HG03039 (cell line): ENCODE measurements at regions not wholly inside any gene's neighbourhood (a gene's known extent, or its start where the extent isn't known, plus 50 kb on each side); places are given as distances from the start of the nearest gene placed in this dataset.
"Not testable (repeated sequence)": the region's sequence is repeated elsewhere in the genome, so short reads cannot be mapped to it uniquely, and the experiment has no call there.

Experiments
- ATAC-seq: cut with Tn5 transposase; IDR thresholded peaks from one replicate; pipeline ENCODE4 v1.9.1; 2021; ENCODE audit warnings: mild to moderate bottlenecking, moderate library complexity; ENCODE audit not compliant: unreplicated experiment

GRCh38 chr22:49677495-49677889 lies 150.2 kb downstream of the BRD1 start:
- ATAC-seq = no peak

- no peak for ATAC-seq
Observed at GRCh38 chr22:49676783-49677494, 150.7 kb downstream of the BRD1 start.

- ATAC-seq = no peak
Observed at GRCh38 chr22:49676230-49676629, 151.4 kb downstream of the BRD1 start.

GRCh38 chr22:49674479-49675050 lies 153.1 kb downstream of the BRD1 start:
- ATAC-seq = no peak

- no peak for ATAC-seq
Observed at GRCh38 chr22:49673048-49673447, 154.6 kb downstream of the BRD1 start.

- no peak for ATAC-seq
Observed at GRCh38 chr22:49672014-49672516, 155.6 kb downstream of the BRD1 start.

- ATAC-seq = no peak
Observed at GRCh38 chr22:49671331-49672013, 156.2 kb downstream of the BRD1 start.

- no peak for ATAC-seq
Observed at GRCh38 chr22:49670456-49671330, 157.0 kb downstream of the BRD1 start.

GRCh38 chr22:49669969-49670455 lies 157.7 kb downstream of the BRD1 start:
- not testable (repeated sequence) for ATAC-seq

GRCh38 chr22:49669427-49669968 lies 158.2 kb downstream of the BRD1 start:
- ATAC-seq = not testable (repeated sequence)

- ATAC-seq = no peak
Observed at GRCh38 chr22:49668402-49668801, 159.3 kb downstream of the BRD1 start.

- ATAC-seq = no peak
Observed at GRCh38 chr22:49667236-49667635, 160.4 kb downstream of the BRD1 start.

- ATAC-seq = no peak
Observed at GRCh38 chr22:49666146-49666809, 161.4 kb downstream of the BRD1 start.

- ATAC-seq = no peak
Observed at GRCh38 chr22:49664891-49665290, 162.8 kb downstream of the BRD1 start.

- ATAC-seq = no peak
Observed at GRCh38 chr22:49664371-49664881, 163.2 kb downstream of the BRD1 start.

- no peak for ATAC-seq
Observed at GRCh38 chr22:49663823-49664222, 163.8 kb downstream of the BRD1 start.

GRCh38 chr22:49663311-49663711 lies 164.4 kb downstream of the BRD1 start:
- ATAC-seq = no peak

GRCh38 chr22:49662681-49663080 lies 165.0 kb downstream of the BRD1 start:
- ATAC-seq = no peak

- no peak for ATAC-seq
Observed at GRCh38 chr22:49660794-49661781, 166.6 kb downstream of the BRD1 start.
